Thoracic aorta (tissue), 2 donors: ENCODE measurements at regions not wholly inside any gene's neighbourhood (a gene's known extent, or its start where the extent isn't known, plus 50 kb on each side); places are given as distances from the start of the nearest gene placed in this dataset.
A peak's percentile ranks its signal among the peaks of the same experiment; 100 is the strongest.

Source experiments
- ATAC-seq: fragments of 150-250 bp; one replicate; pipeline ENCODE4 v1.8.0; 2017; ENCODE audit warnings: low read depth; ENCODE audit not compliant: insufficient number of reproducible peaks, low FRiP score
- DNase-seq: peaks from one replicate; pipeline ENCODE4 v3.0.0-alpha.2; 2020; ENCODE audit warnings: low spot score
- H3K27ac ChIP-seq, 2 donors: fragments of 200-600 bp; sonication (generic); 1 replicate in 1 of 2; 2 replicates in 1 of 2; pipeline ENCODE4 v1.5.1; 2016; ENCODE audit warnings: mild to moderate bottlenecking in 2 of 2, moderate library complexity in 2 of 2
- H3K27me3 ChIP-seq: fragments of 200-600 bp; sonication (generic); replicated peaks from 2 replicates; pipeline ENCODE4 v1.6.0; 2016; ENCODE audit warnings: mild to moderate bottlenecking; ENCODE audit not compliant: insufficient read depth
- H3K36me3 ChIP-seq: fragments of 200-600 bp; sonication (generic); one replicate; pipeline ENCODE4 v1.5.1; 2016
- H3K4me1 ChIP-seq, 2 donors: fragments of 200-600 bp; sonication (generic); 1 replicate in 1 of 2; 2 replicates in 1 of 2; pipeline versions ENCODE4 v1.5.1 to v1.6.0; 2016; ENCODE audit warnings: low read depth in 2 of 2, mild to moderate bottlenecking in 1 of 2; ENCODE audit not compliant: control insufficient read depth in 1 of 2
- H3K4me3 ChIP-seq: fragments of 200-600 bp; sonication (generic); 2 replicates; pipeline ENCODE4 v1.5.1; 2016; ENCODE audit warnings: mild to moderate bottlenecking
- H3K9me3 ChIP-seq: fragments of 200-600 bp; sonication (generic); 2 replicates; pipeline ENCODE4 v1.5.1; 2016
- CTCF ChIP-seq: fragments of 200-600 bp; sonication (generic); IDR thresholded peaks from one replicate; pipeline ENCODE4 v1.5.1; 2019; ENCODE audit warnings: antibody characterized with exemption

- Histone ChIP-seq H3K9me3 (no peaks in the 10 kb centered on the region), H3K27me3 (no peaks in the 10 kb centered on the region), H3K36me3 (no peaks in the 10 kb centered on the region), H3K4me1 (peaks cover 3 to 12% of the 10 kb centered on the region in 2 donors), H3K4me3 (no peak overlapping the region), H3K27ac (no peak overlapping the region)
- DNase-seq (no peak), ATAC-seq (no peak)
- TF ChIP-seq CTCF: no peak
Measured at GRCh38 chr2:41695198-41696113, 352.4 kb upstream of the PKDCC start.

- H3K27me3 ChIP-seq: no peaks in the 10 kb centered on the region
- no peaks in the 10 kb centered on the region for H3K9me3 ChIP-seq
- no peaks in the 10 kb centered on the region for H3K36me3 ChIP-seq
- no peak overlapping the region for H3K27ac ChIP-seq
- DNase-seq (no peak), ATAC-seq (no peak)
- no peak for TF ChIP-seq CTCF
- peaks cover 3 to 12% of the 10 kb centered on the region in 2 donors for H3K4me1 ChIP-seq
- H3K4me3 ChIP-seq: no peak overlapping the region
Measured at GRCh38 chr2:41697389-41697788, 350.4 kb upstream of the PKDCC start.

GRCh38 chr2:41698678-41699422 is 349.0 kb upstream of the PKDCC start:
- Histone ChIP-seq H3K27me3 (no peaks in the 10 kb centered on the region), H3K4me3 (peak overlapping the region; percentile 60), H3K9me3 (no peaks in the 10 kb centered on the region), H3K27ac (no peak overlapping the region), H3K36me3 (no peaks in the 10 kb centered on the region), H3K4me1 (peaks cover 3 to 12% of the 10 kb centered on the region in 2 donors)
- peak; percentile 89 for TF ChIP-seq CTCF
- DNase-seq (no peak), ATAC-seq (peak; percentile 36)

GRCh38 chr2:41701231-41701630 is 346.6 kb upstream of the PKDCC start:
- no peak for TF ChIP-seq CTCF
- DNase-seq (no peak), ATAC-seq (no peak)
- Histone ChIP-seq H3K4me3 (no peak overlapping the region), H3K4me1 (peaks cover 3 to 5% of the 10 kb centered on the region in 2 donors), H3K9me3 (no peaks in the 10 kb centered on the region), H3K36me3 (no peaks in the 10 kb centered on the region), H3K27me3 (no peaks in the 10 kb centered on the region), H3K27ac (no peak overlapping the region)

- Histone ChIP-seq H3K36me3 (no peaks in the 10 kb centered on the region), H3K4me3 (no peak overlapping the region), H3K9me3 (no peaks in the 10 kb centered on the region), H3K4me1 (peaks cover 3 to 5% of the 10 kb centered on the region in 2 donors), H3K27ac (no peak overlapping the region), H3K27me3 (no peaks in the 10 kb centered on the region)
- ATAC-seq: no peak
- no peak for TF ChIP-seq CTCF
- DNase-seq: no peak
Measured at GRCh38 chr2:41703123-41703522, 344.7 kb upstream of the PKDCC start.
